HG02981 (cell line): ENCODE measurements at regions not wholly inside any gene's neighbourhood (a gene's known extent, or its start where the extent isn't known, plus 50 kb on each side); places are given as distances from the start of the nearest gene placed in this dataset.

Experiments
- ATAC-seq: cut with Tn5 transposase; IDR thresholded peaks from one replicate; pipeline ENCODE4 v1.9.1; 2021; ENCODE audit warnings: mild to moderate bottlenecking, moderate library complexity; ENCODE audit not compliant: unreplicated experiment

GRCh38 chr3:163891771-163892170, 1186.5 kb downstream of the SI start:
- no peak for ATAC-seq

- ATAC-seq = no peak
Measured at GRCh38 chr3:163890661-163891060, 1187.6 kb downstream of the SI start.

DNA sequence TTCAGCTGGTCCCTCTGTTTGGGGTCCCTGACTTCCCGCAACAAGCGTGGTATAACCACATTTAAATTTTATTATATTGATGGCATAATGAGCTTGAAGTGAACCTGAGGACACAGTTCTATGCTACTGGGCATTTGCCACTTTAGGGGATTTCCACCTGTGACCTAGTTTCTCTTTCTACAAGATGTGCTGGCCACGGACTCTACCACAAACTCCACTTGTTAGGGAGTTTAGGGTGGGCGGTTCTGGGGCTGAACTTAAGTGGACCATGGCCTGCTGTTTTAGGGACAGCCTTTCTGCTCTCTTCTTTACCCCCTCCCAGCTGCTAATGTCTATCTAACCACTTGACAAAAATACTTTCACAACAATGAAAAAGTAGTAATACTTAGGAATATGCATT, 1199.1 kb downstream of the SI start:
- no peak for ATAC-seq

- ATAC-seq = no peak
Measured at GRCh38 chr3:163878396-163878795, 1199.9 kb downstream of the SI start.

DNA sequence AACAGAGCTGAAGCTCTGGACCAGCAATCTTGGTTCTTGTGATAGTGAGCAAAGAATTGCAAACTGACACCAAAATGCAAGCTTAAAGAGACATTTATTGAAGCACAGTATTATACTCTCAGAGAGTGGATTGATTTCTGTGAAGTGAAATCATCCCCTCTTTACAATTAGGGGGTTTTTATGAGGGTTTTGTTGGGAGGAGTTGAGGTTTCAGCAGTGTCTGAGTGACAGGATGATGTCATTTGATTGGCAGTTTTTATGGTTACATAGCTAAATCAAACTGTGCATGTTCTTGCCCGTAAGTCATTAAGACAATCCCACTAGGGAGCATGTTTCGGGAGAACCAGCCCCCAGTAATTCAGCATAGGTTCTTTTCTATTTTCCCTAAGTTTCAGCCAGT, 1200.5 kb downstream of the SI start:
- no peak for ATAC-seq

- ATAC-seq = no peak
Measured at GRCh38 chr3:163863146-163863545, 1215.2 kb downstream of the SI start.

GRCh38 chr3:163852233-163852632, 1226.1 kb downstream of the SI start:
- no peak for ATAC-seq

DNA sequence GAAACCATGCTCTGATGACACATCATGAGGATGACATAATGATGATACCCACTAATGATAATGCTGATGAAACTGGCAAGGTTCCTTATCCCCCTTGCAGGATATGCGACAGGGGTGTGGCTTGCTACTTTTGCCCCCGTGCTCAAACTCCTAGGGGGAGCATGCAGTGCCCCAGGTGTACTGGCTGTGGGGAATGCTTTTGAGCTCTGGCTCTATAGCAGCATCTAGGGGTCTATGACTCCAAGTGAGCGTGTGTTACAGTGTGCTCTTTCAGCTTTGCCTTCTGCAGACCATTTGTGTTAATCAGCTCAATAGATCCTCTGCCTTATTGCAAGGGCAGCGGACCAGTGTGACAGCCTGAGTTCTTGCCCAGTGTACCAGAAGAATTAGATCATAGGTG, 1239.5 kb downstream of the SI start:
- ATAC-seq = no peak

DNA sequence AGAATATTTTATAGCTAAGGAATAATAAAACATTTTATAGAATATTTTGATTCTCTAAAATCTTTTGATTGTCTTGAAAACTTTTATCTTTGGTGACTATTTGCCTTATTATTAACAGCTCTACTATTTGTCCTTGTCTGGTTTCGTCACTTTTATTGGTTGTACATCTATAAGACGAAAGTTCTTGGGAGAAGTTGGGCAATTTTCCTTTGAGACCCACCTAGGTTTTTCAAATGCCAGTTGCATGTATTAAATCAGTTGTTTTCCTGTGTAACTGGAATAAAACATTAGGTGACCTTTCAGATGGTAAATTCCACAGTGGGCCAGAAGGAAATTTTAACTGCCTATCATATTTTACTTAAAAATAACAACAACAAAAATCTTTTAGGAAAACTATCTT, 1245.7 kb downstream of the SI start:
- ATAC-seq = no peak

- ATAC-seq = no peak
Measured at GRCh38 chr3:163821841-163822240, 1256.5 kb downstream of the SI start.

GRCh38 chr3:163817015-163817414, 1261.3 kb downstream of the SI start:
- ATAC-seq = no peak

DNA sequence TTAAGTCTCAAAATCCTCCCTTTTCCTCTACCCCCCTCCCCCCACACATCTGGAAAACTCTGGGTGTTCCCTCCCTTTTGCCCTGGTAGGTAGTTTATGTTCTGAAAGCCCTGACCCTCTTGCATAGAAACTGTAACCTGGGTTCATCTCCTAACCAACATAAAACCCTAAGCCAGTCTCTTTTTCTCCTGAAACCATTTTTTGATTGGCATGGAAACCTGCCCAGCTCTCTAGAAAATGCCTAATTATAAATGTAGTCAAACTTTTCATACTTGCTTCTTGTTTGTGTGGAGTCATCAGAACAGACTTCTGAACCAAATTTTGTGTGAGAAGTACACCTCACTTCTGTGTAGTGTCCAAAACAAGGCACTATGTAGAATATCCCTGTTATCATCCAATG, 1264.4 kb downstream of the SI start:
- ATAC-seq = no peak

DNA sequence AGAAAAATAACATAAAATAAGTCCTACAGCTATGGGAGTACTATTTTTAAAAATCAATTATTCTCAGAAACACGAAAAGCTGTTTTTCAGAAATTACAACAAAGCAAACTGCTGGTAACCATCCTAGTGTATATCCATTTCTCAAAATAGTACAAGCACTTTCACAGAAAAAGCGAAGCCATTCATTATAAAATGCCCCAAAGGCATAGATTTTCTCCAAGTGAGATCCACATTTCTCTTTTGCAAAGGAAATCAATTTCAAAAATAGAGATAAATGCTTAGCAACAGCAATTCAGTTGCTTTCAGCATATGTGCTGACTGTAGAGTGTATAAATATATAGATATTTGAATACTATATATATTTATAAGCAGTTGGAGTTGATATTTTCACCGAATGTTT, 1266.3 kb downstream of the SI start:
- no peak for ATAC-seq

DNA sequence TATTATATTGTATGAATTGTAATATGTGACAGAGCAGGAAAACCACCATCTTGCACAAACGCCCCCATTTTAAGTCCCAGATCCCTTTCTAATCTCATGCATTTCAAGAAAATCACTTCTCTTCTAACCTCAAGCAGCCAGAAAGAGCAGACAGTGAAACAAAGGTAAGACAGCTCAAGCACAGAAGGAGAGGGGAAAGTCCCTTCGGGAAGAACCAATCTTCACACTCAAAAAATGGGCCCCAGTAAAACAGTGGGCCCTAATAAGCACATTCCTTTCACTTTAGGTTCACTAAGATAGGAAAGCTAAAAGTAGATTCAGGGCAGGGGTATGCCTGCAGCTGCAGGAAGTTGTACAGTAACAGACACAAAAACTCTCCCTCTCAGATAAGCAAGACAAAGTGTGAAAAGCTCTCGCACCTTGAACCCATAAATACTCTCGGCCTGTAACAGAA, 1268.7 kb downstream of the SI start:
- ATAC-seq = no peak

DNA sequence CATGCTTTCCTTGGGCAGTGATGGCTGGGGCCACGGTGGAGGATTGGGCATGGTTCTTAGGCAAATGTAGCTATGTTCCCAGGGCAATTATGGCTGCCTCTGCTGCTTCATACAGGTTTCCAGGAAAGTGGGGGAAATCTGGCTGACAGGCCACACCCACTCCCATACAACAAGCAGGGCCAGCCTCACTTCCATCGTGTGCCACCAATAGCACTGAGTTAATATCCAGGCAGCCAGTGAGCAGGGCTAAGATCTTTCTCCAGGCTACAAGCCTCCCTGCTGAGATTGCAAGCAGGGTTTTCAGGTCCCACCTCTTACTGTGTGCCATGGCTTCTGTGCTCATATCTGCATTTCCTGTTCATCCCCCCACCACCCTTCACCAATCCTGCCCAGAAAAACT, 1291.9 kb downstream of the SI start:
- no peak for ATAC-seq

DNA sequence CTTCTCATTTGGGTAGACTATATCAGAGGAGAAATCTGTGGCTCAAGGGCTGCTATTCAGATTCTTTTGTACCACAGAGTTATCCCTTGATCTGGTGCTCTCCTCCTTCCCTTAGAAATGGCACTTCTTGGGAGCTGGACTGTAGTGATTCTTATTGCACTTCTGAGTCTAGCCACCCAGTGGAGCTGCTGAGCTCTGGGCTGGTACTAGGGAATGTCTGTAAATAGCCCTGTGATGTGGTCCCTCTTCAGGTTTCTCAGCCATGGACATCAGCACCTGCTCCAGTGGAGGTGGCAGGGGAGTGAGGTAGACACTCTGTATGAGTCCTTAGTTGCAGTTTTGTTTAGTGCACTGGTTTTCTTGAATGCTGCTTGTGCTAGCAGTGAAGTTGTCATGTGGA, 1292.6 kb downstream of the SI start:
- ATAC-seq = no peak

- ATAC-seq = no peak
Measured at GRCh38 chr3:163779396-163780344, 1298.6 kb downstream of the SI start.

DNA sequence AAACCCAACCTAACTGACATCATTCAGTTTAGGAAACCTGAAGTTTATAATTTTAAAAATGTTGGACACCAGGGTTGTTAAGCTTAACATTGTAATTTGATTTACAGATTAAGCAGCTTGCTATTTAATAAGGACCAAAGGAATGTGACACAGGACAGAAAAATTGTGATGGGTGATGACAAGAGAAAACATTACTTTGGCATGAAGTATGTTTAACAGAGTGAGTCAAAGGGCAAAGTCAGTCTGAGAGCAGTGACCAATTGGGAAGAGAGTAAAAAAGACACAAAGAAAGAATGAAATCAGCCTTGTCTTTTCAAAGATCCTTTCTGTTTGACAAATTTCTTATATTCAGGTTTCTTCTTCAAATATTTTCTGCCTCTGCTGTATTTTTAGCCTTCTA, 1301.6 kb downstream of the SI start:
- ATAC-seq = no peak

- ATAC-seq = no peak
Measured at GRCh38 chr3:163773136-163773535, 1305.2 kb downstream of the SI start.

DNA sequence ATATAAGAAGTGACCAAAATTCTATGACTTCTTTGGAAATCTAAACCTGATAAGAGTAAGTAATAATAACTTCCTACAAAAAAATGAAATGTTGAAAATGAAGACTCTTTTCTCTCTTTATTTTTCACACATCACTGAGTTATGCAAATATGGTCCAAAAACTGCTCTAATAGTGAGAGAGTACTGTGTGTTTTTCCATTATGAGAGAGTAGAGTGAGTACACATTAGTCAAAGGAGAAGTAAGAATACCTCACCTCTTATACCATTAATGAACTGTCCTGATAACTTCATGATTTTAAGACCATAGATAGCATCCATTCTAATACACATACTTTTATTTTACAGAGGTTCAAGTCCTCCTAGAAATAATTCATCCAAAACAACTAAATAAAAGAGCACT, 1310.2 kb downstream of the SI start:
- ATAC-seq = no peak

- no peak for ATAC-seq
Measured at GRCh38 chr3:163766112-163766511, 1312.2 kb downstream of the SI start.

DNA sequence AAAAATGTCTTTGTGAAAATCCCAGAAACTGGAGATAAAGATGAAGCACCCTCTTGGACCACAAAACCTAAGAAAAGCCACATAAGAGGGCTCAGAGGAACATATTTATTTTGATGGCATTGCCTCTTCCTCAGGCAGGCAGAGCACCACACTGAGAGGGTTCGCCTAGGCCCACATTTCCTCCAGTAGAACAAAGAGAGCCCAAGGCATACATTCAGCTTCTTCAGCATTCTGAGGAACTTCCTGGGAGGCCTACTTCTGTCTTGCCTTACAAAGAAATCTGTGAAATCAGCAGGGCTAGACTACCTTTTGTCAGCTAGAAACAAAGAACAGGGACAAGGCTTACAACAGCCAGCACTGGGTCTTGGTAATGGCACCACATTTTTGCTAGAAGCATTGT, 1325.3 kb downstream of the SI start:
- ATAC-seq = no peak

DNA sequence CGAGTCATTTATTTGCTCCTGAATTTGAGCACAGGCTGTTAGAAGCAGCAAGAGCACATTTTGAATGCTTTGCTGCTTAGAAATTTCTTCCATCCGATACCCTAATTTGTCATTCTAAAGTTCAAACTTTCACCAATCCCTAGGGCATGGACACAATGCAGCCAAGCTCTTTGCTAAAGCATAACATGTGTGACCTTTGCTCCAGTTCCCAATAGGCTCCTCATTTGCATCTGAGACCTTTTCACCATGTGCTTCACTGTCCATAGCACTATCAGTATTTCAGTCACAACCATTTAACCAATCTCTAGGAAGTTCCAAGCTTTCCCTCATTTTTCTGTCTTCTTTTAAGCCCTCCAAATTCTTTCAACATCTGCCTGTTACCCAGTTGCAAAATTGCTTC, 1333.1 kb downstream of the SI start:
- ATAC-seq = no peak
